ENCODE measurements at regions not wholly inside any gene's neighbourhood (a gene's known extent, or its start where the extent isn't known, plus 50 kb on each side); places are given as distances from the start of the nearest gene placed in this dataset.
"Not testable (repeated sequence)": the region's sequence is repeated elsewhere in the genome, so short reads cannot be mapped to it uniquely, and the experiment has no call there.

DNA sequence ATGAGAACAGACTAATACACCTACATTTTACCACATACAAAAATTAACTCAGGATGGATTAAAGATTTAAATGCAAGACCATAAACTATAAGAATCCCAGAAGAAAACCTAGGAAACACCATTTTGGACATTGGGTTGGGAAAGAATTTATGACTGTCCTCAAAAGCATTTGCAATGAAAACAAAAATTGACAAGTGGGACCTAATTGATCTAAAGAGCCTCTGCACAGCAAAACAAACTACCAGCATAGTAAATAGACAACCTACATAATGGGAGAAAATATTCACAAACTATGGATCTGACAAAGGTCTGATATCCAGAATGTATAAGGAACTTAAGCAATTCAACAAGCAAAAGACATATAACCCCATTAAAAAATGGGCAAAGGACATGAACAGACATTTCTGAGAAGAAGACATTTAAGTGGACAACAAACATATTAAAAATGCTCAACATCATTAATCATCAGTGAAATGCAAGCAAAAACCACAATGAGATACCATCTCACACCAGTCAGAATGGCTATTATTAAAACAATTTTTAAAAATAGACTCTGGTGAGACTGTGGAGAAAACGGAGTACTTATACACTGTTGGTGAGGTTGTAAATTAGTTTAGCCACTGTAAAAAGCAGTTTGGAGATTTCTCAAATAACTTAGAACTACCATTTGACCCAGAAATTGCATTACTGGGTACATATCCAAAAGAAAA lies 221.7 kb upstream of the DIPK2B start:
- DNase-seq (ENCODE audit: low read depth) = no peak
- TF ChIP-seq, protein P1, sequence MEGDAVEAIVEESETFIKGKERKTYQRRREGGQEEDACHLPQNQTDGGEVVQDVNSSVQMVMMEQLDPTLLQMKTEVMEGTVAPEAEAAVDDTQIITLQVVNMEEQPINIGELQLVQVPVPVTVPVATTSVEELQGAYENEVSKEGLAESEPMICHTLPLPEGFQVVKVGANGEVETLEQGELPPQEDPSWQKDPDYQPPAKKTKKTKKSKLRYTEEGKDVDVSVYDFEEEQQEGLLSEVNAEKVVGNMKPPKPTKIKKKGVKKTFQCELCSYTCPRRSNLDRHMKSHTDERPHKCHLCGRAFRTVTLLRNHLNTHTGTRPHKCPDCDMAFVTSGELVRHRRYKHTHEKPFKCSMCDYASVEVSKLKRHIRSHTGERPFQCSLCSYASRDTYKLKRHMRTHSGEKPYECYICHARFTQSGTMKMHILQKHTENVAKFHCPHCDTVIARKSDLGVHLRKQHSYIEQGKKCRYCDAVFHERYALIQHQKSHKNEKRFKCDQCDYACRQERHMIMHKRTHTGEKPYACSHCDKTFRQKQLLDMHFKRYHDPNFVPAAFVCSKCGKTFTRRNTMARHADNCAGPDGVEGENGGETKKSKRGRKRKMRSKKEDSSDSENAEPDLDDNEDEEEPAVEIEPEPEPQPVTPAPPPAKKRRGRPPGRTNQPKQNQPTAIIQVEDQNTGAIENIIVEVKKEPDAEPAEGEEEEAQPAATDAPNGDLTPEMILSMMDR (IDR thresholded peaks at IDR 0.05; ENCODE audit: insufficient read depth, low read length) = no peak

DNA sequence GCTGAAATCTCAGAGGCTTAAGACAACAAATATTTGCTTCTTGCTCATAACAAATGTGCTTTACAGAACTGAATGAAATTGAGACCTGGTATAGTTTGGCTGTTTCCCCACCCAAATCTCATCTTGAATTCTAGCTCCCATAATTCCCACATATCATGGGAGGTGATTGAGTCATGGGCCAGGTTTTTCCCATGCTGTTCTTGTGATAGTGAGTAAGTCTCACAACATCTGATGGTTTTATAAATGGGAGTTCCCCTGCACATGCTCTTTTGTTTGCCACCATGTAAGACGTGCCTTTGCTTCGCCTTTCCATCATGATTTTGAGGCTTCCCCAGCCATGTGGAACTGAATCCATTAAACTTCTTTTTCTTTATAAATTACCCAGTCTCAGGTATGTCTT lies 221.1 kb upstream of the DIPK2B start:
- no peak overlapping the region for H3K4me3 ChIP-seq (ENCODE audit: low read depth, low read length)
- TF ChIP-seq, protein P1 (IDR thresholded peaks at IDR 0.05; ENCODE audit: insufficient read depth, low read length) = no peak
- DNase-seq (ENCODE audit: low read depth) = no peak

More for the DNA sequence above, 221.7 kb upstream of the DIPK2B start:
- no peak overlapping the region for H3K4me3 ChIP-seq (ENCODE audit: low read depth, low read length)

DNA sequence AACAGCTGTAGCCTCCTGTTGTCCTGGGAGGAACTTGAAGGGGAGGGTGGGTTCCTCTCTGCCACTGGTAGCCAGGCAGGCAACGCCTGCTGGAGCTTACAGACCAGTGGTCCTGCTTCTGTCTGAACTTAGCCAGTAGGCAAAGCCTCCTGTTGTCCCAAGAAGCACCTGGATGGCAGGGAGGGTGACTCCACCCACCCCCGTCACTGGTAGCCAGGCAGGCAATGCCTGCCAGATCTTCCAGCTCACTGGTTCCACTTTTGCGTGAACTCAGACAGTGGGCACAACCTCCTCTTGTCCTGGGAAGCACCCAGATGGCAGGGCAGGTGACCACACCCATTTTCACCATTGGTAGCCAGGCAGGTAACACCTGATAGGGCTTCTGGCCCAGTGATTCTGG lies 203.5 kb upstream of the DIPK2B start:
- no peak overlapping the region for H3K4me3 ChIP-seq (ENCODE audit: low read depth, low read length)
- TF ChIP-seq, protein P1 (IDR thresholded peaks at IDR 0.05; ENCODE audit: insufficient read depth, low read length) = no peak
- no peak for DNase-seq (ENCODE audit: low read depth)

DNA sequence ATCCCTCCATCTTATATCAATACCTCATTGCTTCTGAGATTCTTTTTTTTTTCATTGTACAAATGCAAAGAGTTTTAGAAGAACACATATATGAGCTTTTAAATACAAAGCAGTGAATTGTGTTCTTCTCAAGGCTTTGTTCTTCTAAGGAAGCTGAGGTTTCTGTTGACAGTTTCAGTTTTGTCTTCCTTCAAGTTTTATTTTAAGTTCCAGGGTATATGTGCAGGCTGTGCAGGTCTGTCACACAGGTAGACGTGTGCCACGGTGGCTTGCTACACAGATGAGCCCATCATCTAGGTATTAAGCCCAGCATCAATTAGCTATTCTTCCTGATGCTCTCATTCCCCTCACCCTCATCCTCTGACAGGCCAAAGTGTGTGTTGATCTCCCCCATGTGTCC lies 201.2 kb upstream of the DIPK2B start:
- DNase-seq (ENCODE audit: low read depth) = no peak
- TF ChIP-seq, protein P1 (IDR thresholded peaks at IDR 0.05; ENCODE audit: insufficient read depth, low read length) = no peak
- H3K4me3 ChIP-seq (ENCODE audit: low read depth, low read length) = no peak overlapping the region

DNA sequence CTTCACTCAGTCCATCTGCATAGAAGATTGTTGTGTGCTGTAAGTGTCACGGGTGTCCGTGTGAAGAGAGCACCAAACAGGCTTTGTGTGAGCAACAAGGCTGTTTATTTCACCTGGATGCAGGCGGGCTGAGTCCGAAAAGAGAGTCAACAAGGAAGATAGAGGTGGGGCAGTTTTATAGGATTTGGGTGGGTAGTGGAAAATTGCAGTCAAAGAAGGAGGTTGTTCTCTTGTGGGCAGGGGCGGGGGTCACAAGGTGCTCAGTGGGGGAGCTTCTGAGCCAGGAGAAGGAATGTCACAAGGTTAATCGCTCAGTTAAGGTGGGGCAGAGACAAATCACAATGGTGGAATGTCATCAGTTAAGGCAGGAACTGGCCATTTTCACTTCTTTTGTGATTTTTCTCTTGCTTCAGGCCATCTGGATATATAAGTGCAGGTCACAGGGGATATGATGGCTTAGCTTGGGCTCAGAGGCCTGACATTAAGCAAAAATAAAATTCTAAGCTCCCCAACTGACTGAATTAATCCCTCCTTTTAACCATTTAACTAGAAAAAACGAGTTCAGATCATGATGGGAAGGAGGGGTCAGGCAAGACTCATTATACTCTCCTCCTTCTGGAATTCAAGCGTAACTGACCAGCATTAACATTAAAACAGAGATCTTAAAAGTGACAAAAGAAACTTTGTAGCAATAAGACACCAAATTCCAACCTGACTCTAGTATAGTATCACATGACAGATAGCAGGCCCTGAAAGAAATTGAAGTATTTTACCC lies 200.5 kb upstream of the DIPK2B start:
- not testable (repeated sequence) for DNase-seq (ENCODE audit: low read depth); H3K4me3 ChIP-seq (ENCODE audit: low read depth, low read length)

DNA sequence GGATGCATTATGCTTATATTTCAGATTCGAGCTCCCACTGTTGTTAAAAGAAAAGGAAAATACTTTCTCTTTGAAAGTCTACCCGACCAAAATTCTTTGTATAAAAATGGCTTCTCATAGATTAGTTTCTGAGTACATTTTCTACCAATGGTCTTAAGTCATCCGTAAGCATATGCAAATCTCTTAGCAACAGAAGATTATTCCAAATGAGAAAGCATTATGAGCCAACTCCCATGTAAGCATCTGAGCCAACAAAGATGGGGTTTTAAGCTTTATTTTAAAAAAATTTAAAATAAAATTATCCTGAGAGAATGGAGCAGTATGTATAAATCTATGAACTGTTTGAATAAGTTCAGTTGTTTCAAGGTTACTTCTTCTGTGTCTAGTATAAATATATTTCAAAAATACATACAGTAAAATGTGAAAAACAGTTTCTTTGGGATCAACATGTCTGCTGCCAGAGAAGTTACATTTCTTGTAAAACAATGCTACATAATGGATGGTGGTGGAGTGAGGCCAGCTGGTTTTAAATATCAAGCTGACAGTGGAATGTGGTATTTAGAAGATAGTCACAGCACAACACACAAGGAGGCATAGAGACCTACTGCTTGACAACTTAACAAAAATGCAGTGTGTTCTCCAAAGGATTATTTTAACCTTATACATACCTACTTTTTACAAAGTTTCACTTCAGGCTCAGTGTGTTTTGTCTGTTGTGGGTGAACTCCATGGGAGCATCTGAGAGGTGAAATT lies 199.5 kb upstream of the DIPK2B start:
- DNase-seq (ENCODE audit: low read depth) = peak; percentile 78
- TF ChIP-seq, protein P1 (IDR thresholded peaks at IDR 0.05; ENCODE audit: insufficient read depth, low read length) = no peak
- H3K4me3 ChIP-seq (ENCODE audit: low read depth, low read length) = no peak overlapping the region

DNA sequence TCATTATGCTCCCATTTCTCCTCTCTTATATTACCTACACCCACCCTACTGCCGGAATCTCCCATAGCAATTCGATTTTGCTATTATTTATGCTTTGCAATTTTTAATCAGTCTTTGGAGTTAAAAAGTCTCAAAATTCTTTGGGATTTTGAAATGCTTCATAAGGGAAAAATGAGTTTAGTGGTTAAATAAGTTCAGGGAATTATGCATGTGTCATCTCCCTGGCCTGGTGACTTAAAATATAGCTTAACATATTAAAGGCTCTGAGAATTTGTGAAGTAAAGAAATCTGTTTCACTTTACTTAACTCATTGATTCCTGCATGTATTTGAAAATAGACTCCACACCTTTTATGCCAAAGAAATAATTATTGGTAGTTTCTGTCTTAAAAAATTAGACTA lies 185.1 kb upstream of the DIPK2B start:
- H3K4me3 ChIP-seq (ENCODE audit: low read depth, low read length) = no peak overlapping the region
- TF ChIP-seq, protein P1 (IDR thresholded peaks at IDR 0.05; ENCODE audit: insufficient read depth, low read length) = no peak
- no peak for DNase-seq (ENCODE audit: low read depth)
